ENCODE measurements at regions not wholly inside any gene's neighbourhood (a gene's known extent, or its start where the extent isn't known, plus 50 kb on each side); places are given as distances from the start of the nearest gene placed in this dataset.

GRCh38 chr11:96472085-96472484 is 82.3 kb downstream of the JRKL start:
- TF ChIP-seq CTCF (IDR thresholded peaks at IDR 0.05; ENCODE audit: low read depth, low read length) (no peak), EZH2phosphoT487 (IDR thresholded peaks at IDR 0.05; ENCODE audit: low read depth) (no peak)

All from OCI-LY3 (cell line).